HS-27A (cell line): ENCODE measurements at regions not wholly inside any gene's neighbourhood (a gene's known extent, or its start where the extent isn't known, plus 50 kb on each side); places are given as distances from the start of the nearest gene placed in this dataset.

Experiments used
- DNase-seq: peaks from one replicate; pipeline ENCODE4 v3.0.0-alpha.2; 2012; ENCODE audit warnings: low read depth, missing footprints

- DNase-seq: no peak
Measured at GRCh38 chr2:226620176-226620575, 179.4 kb downstream of the IRS1 start.

GRCh38 chr2:226619707-226620106, 179.9 kb downstream of the IRS1 start:
- DNase-seq: no peak

- no peak for DNase-seq
Measured at GRCh38 chr2:226618875-226619605, 180.6 kb downstream of the IRS1 start.

- no peak for DNase-seq
Measured at GRCh38 chr2:226618544-226618874, 181.1 kb downstream of the IRS1 start.

- no peak for DNase-seq
Measured at GRCh38 chr2:226615891-226616290, 183.7 kb downstream of the IRS1 start.

- peak; percentile 14 for DNase-seq
Measured at GRCh38 chr2:226611944-226612318, 187.7 kb downstream of the IRS1 start.

GRCh38 chr2:226611196-226611943, 188.2 kb downstream of the IRS1 start:
- DNase-seq: no peak

- no peak for DNase-seq
Measured at GRCh38 chr2:226609366-226609765, 190.3 kb downstream of the IRS1 start.

GRCh38 chr2:226608451-226608850, 191.2 kb downstream of the IRS1 start:
- no peak for DNase-seq

GRCh38 chr2:226607379-226607778, 192.2 kb downstream of the IRS1 start:
- DNase-seq: no peak

GRCh38 chr2:226605642-226606041, 194.0 kb downstream of the IRS1 start:
- no peak for DNase-seq

GRCh38 chr2:226603606-226604005, 196.0 kb downstream of the IRS1 start:
- no peak for DNase-seq

- no peak for DNase-seq
Measured at GRCh38 chr2:226601881-226602662, 197.5 kb downstream of the IRS1 start.

GRCh38 chr2:226600802-226601201, 198.8 kb downstream of the IRS1 start:
- DNase-seq: no peak

GRCh38 chr2:226600184-226600583, 199.4 kb downstream of the IRS1 start:
- no peak for DNase-seq

GRCh38 chr2:226589043-226589442, 210.6 kb downstream of the IRS1 start:
- DNase-seq: no peak

GRCh38 chr2:226585130-226585561, 214.5 kb downstream of the IRS1 start:
- DNase-seq: no peak

- DNase-seq: no peak
Measured at GRCh38 chr2:226584518-226585055, 215.0 kb downstream of the IRS1 start.

GRCh38 chr2:226583715-226584114, 215.9 kb downstream of the IRS1 start:
- DNase-seq: peak; percentile 66

GRCh38 chr2:226581661-226582060, 218.0 kb downstream of the IRS1 start:
- no peak for DNase-seq

GRCh38 chr2:226581004-226581403, 218.6 kb downstream of the IRS1 start:
- no peak for DNase-seq

- no peak for DNase-seq
Measured at GRCh38 chr2:226580403-226580802, 219.2 kb downstream of the IRS1 start.

- DNase-seq: no peak
Measured at GRCh38 chr2:226579519-226579918, 220.1 kb downstream of the IRS1 start.
